Thoracic aorta (tissue), 2 donors: ENCODE measurements at regions not wholly inside any gene's neighbourhood (a gene's known extent, or its start where the extent isn't known, plus 50 kb on each side); places are given as distances from the start of the nearest gene placed in this dataset.

ENCODE experiments used
- ATAC-seq: fragments of 150-250 bp; one replicate; pipeline ENCODE4 v1.8.0; 2017; ENCODE audit warnings: low read depth; ENCODE audit not compliant: insufficient number of reproducible peaks, low FRiP score
- DNase-seq: peaks from one replicate; pipeline ENCODE4 v3.0.0-alpha.2; 2020; ENCODE audit warnings: low spot score
- H3K27ac ChIP-seq, 2 donors: fragments of 200-600 bp; sonication (generic); 1 replicate in 1 of 2; 2 replicates in 1 of 2; pipeline ENCODE4 v1.5.1; 2016; ENCODE audit warnings: mild to moderate bottlenecking in 2 of 2, moderate library complexity in 2 of 2
- H3K27me3 ChIP-seq: fragments of 200-600 bp; sonication (generic); replicated peaks from 2 replicates; pipeline ENCODE4 v1.6.0; 2016; ENCODE audit warnings: mild to moderate bottlenecking; ENCODE audit not compliant: insufficient read depth
- H3K36me3 ChIP-seq: fragments of 200-600 bp; sonication (generic); one replicate; pipeline ENCODE4 v1.5.1; 2016
- H3K4me1 ChIP-seq, 2 donors: fragments of 200-600 bp; sonication (generic); 1 replicate in 1 of 2; 2 replicates in 1 of 2; pipeline versions ENCODE4 v1.5.1 to v1.6.0; 2016; ENCODE audit warnings: low read depth in 2 of 2, mild to moderate bottlenecking in 1 of 2; ENCODE audit not compliant: control insufficient read depth in 1 of 2
- H3K4me3 ChIP-seq: fragments of 200-600 bp; sonication (generic); 2 replicates; pipeline ENCODE4 v1.5.1; 2016; ENCODE audit warnings: mild to moderate bottlenecking
- H3K9me3 ChIP-seq: fragments of 200-600 bp; sonication (generic); 2 replicates; pipeline ENCODE4 v1.5.1; 2016
- CTCF ChIP-seq: fragments of 200-600 bp; sonication (generic); IDR thresholded peaks from one replicate; pipeline ENCODE4 v1.5.1; 2019; ENCODE audit warnings: antibody characterized with exemption

- Histone ChIP-seq H3K36me3 (no peaks in the 10 kb centered on the region), H3K27me3 (no peaks in the 10 kb centered on the region), H3K4me3 (no peak overlapping the region), H3K4me1 (no peaks in the 10 kb centered on the region), H3K27ac (no peak overlapping the region), H3K9me3 (no peaks in the 10 kb centered on the region)
- DNase-seq = no peak
- TF ChIP-seq CTCF = no peak
- no peak for ATAC-seq
Observed at GRCh38 chr11:134714021-134714656, 302.1 kb upstream of the B3GAT1 start.

- Histone ChIP-seq H3K27me3 (no peaks in the 10 kb centered on the region), H3K9me3 (no peaks in the 10 kb centered on the region), H3K36me3 (no peaks in the 10 kb centered on the region), H3K4me1 (no peaks in the 10 kb centered on the region), H3K27ac (no peak overlapping the region), H3K4me3 (no peak overlapping the region)
- DNase-seq = no peak
- TF ChIP-seq CTCF = no peak
- no peak for ATAC-seq
Observed at GRCh38 chr11:134712228-134713145, 300.4 kb upstream of the B3GAT1 start.

GRCh38 chr11:134711588-134711987 lies 299.5 kb upstream of the B3GAT1 start:
- TF ChIP-seq CTCF = no peak
- ATAC-seq = no peak
- Histone ChIP-seq H3K4me3 (no peak overlapping the region), H3K36me3 (no peaks in the 10 kb centered on the region), H3K9me3 (no peaks in the 10 kb centered on the region), H3K27ac (no peak overlapping the region), H3K27me3 (no peaks in the 10 kb centered on the region), H3K4me1 (no peaks in the 10 kb centered on the region)
- DNase-seq = no peak

GRCh38 chr11:134710861-134711407 lies 298.9 kb upstream of the B3GAT1 start:
- H3K4me3 ChIP-seq = no peak overlapping the region
- no peak overlapping the region for H3K27ac ChIP-seq
- DNase-seq (no peak), ATAC-seq (no peak)
- no peaks in the 10 kb centered on the region for H3K27me3 ChIP-seq
- H3K36me3 ChIP-seq = no peaks in the 10 kb centered on the region
- H3K4me1 ChIP-seq = no peaks in the 10 kb centered on the region
- no peak for TF ChIP-seq CTCF
- no peaks in the 10 kb centered on the region for H3K9me3 ChIP-seq

- Histone ChIP-seq H3K27ac (no peak overlapping the region), H3K36me3 (no peaks in the 10 kb centered on the region), H3K9me3 (no peaks in the 10 kb centered on the region), H3K27me3 (no peaks in the 10 kb centered on the region), H3K4me3 (no peak overlapping the region), H3K4me1 (no peaks in the 10 kb centered on the region)
- ATAC-seq (no peak), DNase-seq (no peak)
- no peak for TF ChIP-seq CTCF
Observed at GRCh38 chr11:134705858-134706257, 293.8 kb upstream of the B3GAT1 start.
